WTC11 (cell line): ENCODE measurements at regions not wholly inside any gene's neighbourhood (a gene's known extent, or its start where the extent isn't known, plus 50 kb on each side); places are given as distances from the start of the nearest gene placed in this dataset.

Experiments
- ATAC-seq: fragments of 200-7000 bp; cut with Tn5 transposase; 2 replicates; pipeline ENCODE4 v1.10.0; 2021; ENCODE audit warnings: mild to moderate bottlenecking, moderate library complexity
- CTCF ChIA-PET: fragments of 300-600 bp; sonication (Branson Sonifier 250); formaldehyde crosslinking; loops from one replicate; lab custom pipeline; 2021; ENCODE audit warnings: antibody characterized with exemption; lab: Charles Lee
- POLR2A ChIA-PET: fragments of 350-600 bp; sonication (Branson Sonifier 250); formaldehyde crosslinking; loops from one replicate; lab custom pipeline; 2021; ENCODE audit warnings: antibody characterized with exemption; lab: Charles Lee
- DNase-seq: peaks from one replicate; pipeline ENCODE4 v3.0.0; 2021; ENCODE audit warnings: low spot score
- H3K27ac Mint-ChIP-seq: 2 replicates; pipeline ENCODE4 v1.8.0; 2021; ENCODE audit warnings: mixed read lengths
- H3K27me3 Mint-ChIP-seq: 2 replicates; pipeline ENCODE4 v1.8.0; 2021; ENCODE audit warnings: low read depth, mild to moderate bottlenecking, moderate library complexity, mixed read lengths
- H3K36me3 Mint-ChIP-seq: 2 replicates; pipeline ENCODE4 v1.8.0; 2021; ENCODE audit warnings: mixed read lengths
- H3K4me1 Mint-ChIP-seq: 2 replicates; pipeline ENCODE4 v1.8.0; 2022; ENCODE audit warnings: mixed read lengths
- H3K4me3 Mint-ChIP-seq: 2 replicates; pipeline ENCODE4 v1.8.0; 2021; ENCODE audit warnings: mild to moderate bottlenecking, moderate library complexity, mixed read lengths
- H3K9me3 Mint-ChIP-seq: 2 replicates; pipeline ENCODE4 v1.8.0; 2021; ENCODE audit warnings: mixed read lengths
- AFF4 ChIP-seq: sonication (generic); formaldehyde crosslinking; IDR thresholded peaks from 2 replicates; pipeline ENCODE4 v1.8.1; 2023; ENCODE audit warnings: mild to moderate bottlenecking, missing genetic modification reagents, borderline replicate concordance
- AR ChIP-seq: fragments of 250-450 bp; sonication (Bioruptor Pico); IDR thresholded peaks from 2 replicates; pipeline ENCODE4 v1.9.0; 2021; ENCODE audit warnings: mild to moderate bottlenecking
- ATF6 ChIP-seq: sonication (generic); formaldehyde crosslinking; IDR thresholded peaks from 2 replicates; pipeline ENCODE4 v1.8.1; 2023; ENCODE audit warnings: mild to moderate bottlenecking, missing genetic modification reagents
- CBFB ChIP-seq: sonication (generic); formaldehyde crosslinking; IDR thresholded peaks from 2 replicates; pipeline ENCODE4 v1.8.1; 2022; ENCODE audit warnings: mild to moderate bottlenecking, low read depth, missing genetic modification reagents
- CREB1 ChIP-seq: sonication (generic); formaldehyde crosslinking; IDR thresholded peaks from 2 replicates; pipeline ENCODE4 v1.8.0; 2023; ENCODE audit warnings: mild to moderate bottlenecking, missing genetic modification reagents
- EMX1 ChIP-seq: fragments of 250-450 bp; sonication (Bioruptor Pico); IDR thresholded peaks from 2 replicates; pipeline ENCODE4 v1.8.0; 2021; ENCODE audit warnings: mild to moderate bottlenecking
- HMGA2 ChIP-seq: fragments of 250-450 bp; sonication (Bioruptor Pico); IDR thresholded peaks from 2 replicates; pipeline ENCODE4 v1.4.0; 2021; ENCODE audit warnings: mild to moderate bottlenecking, moderate library complexity
- HMGXB4 ChIP-seq: sonication (generic); formaldehyde crosslinking; IDR thresholded peaks from 2 replicates; pipeline ENCODE4 v1.8.1; 2023; ENCODE audit warnings: mild to moderate bottlenecking, moderate library complexity, missing genetic modification reagents
- JAZF1 ChIP-seq: fragments of 250-450 bp; sonication (Bioruptor Pico); IDR thresholded peaks from 2 replicates; pipeline ENCODE4 v1.9.0; 2021; ENCODE audit warnings: moderate library complexity, mild to moderate bottlenecking, inconsistent platforms
- KAT7 ChIP-seq: sonication (generic); formaldehyde crosslinking; IDR thresholded peaks from 2 replicates; pipeline ENCODE4 v1.8.1; 2023; ENCODE audit warnings: missing genetic modification reagents, mild to moderate bottlenecking, borderline replicate concordance
- MXD4 ChIP-seq: fragments of 250-450 bp; sonication (Bioruptor Pico); IDR thresholded peaks from 2 replicates; pipeline ENCODE4 v1.8.0; 2021; ENCODE audit warnings: mild to moderate bottlenecking, moderate library complexity, borderline replicate concordance
- PREB ChIP-seq: sonication (generic); formaldehyde crosslinking; IDR thresholded peaks from 2 replicates; pipeline ENCODE4 v1.8.1; 2022; ENCODE audit warnings: mild to moderate bottlenecking, missing genetic modification reagents, moderate library complexity, borderline replicate concordance
- TEAD4 ChIP-seq: sonication (generic); formaldehyde crosslinking; IDR thresholded peaks from 2 replicates; pipeline ENCODE4 v1.8.0; 2022; ENCODE audit warnings: mild to moderate bottlenecking, missing genetic modification reagents
- USF1 ChIP-seq: sonication (generic); formaldehyde crosslinking; IDR thresholded peaks from 2 replicates; pipeline ENCODE4 v1.8.0; 2022; ENCODE audit warnings: mild to moderate bottlenecking, missing genetic modification reagents
- ZBTB21 ChIP-seq: sonication (generic); formaldehyde crosslinking; IDR thresholded peaks from 2 replicates; pipeline ENCODE4 v1.8.1; 2023; ENCODE audit warnings: mild to moderate bottlenecking, missing genetic modification reagents, borderline replicate concordance
- ZBTB43 ChIP-seq: sonication (generic); formaldehyde crosslinking; IDR thresholded peaks from 2 replicates; pipeline ENCODE4 v1.8.1; 2023; ENCODE audit warnings: mild to moderate bottlenecking, missing genetic modification reagents
- ZNF396 ChIP-seq: fragments of 250-450 bp; sonication (Bioruptor Pico); IDR thresholded peaks from 2 replicates; pipeline ENCODE4 v1.8.0; 2021; ENCODE audit warnings: mild to moderate bottlenecking, moderate library complexity, borderline replicate concordance
- ZNF416 ChIP-seq: fragments of 250-450 bp; sonication (Bioruptor Pico); IDR thresholded peaks from 2 replicates; pipeline ENCODE4 v1.9.0; 2021; ENCODE audit warnings: mild to moderate bottlenecking, inconsistent platforms

GRCh38 chr3:152629363-152630122, 205.4 kb upstream of the P2RY1 start:
- H3K4me3 Mint-ChIP-seq: no peak overlapping the region
- TF ChIP-seq HMGXB4 (no peak), TEAD4 (CRISPR knock-in tag) (no peak), USF1 (CRISPR knock-in tag) (no peak), ZBTB21 (CRISPR knock-in tag) (no peak), ZNF396 (CRISPR knock-in tag) (no peak), HMGA2 (CRISPR knock-in tag) (no peak), ZBTB43 (CRISPR knock-in tag) (no peak)
- H3K36me3 Mint-ChIP-seq: peaks cover 6% of the 10 kb centered on the region
- no peaks in the 10 kb centered on the region for H3K4me1 Mint-ChIP-seq
- H3K9me3 Mint-ChIP-seq: peaks cover 24% of the 10 kb centered on the region
- DNase-seq (no peak), ATAC-seq (no peak)
- no peak overlapping the region for H3K27ac Mint-ChIP-seq
- no peaks in the 10 kb centered on the region for H3K27me3 Mint-ChIP-seq
- ChIA-PET POLR2A (no interaction called here), CTCF (no interaction called here)

GRCh38 chr3:152635389-152635788, 199.5 kb upstream of the P2RY1 start:
- no peak for DNase-seq
- Mint-ChIP-seq H3K9me3 (peaks cover 15% of the 10 kb centered on the region), H3K4me1 (peaks cover 9% of the 10 kb centered on the region), H3K27me3 (no peaks in the 10 kb centered on the region), H3K27ac (no peak overlapping the region), H3K36me3 (no peaks in the 10 kb centered on the region; the same call in 1 of the 2 replicates), H3K4me3 (no peak overlapping the region)
- TF ChIP-seq CREB1 (CRISPR knock-in tag): no peak
- TF ChIP-seq PREB (CRISPR knock-in tag): no peak
- no peak for TF ChIP-seq JAZF1
- TF ChIP-seq ZNF416 (CRISPR knock-in tag): no peak
- TF ChIP-seq MXD4 (CRISPR knock-in tag): no peak
- no peak for TF ChIP-seq ATF6 (CRISPR knock-in tag)
- TF ChIP-seq ZBTB43 (CRISPR knock-in tag): no peak
- no peak for TF ChIP-seq AR (CRISPR knock-in tag)
- no peak for TF ChIP-seq KAT7 (CRISPR knock-in tag)
- TF ChIP-seq AFF4 (CRISPR knock-in tag): no peak
- TF ChIP-seq CBFB (CRISPR knock-in tag): no peak
- TF ChIP-seq EMX1 (CRISPR knock-in tag): no peak
- ChIA-PET CTCF (no interaction called here), POLR2A (no interaction called here)
- ATAC-seq: no peak
